Transverse colon (tissue), 3 donors: ENCODE measurements at regions not wholly inside any gene's neighbourhood (a gene's known extent, or its start where the extent isn't known, plus 50 kb on each side); places are given as distances from the start of the nearest gene placed in this dataset.

ENCODE experiments used
- EP300 ChIP-seq: sonication (generic); formaldehyde crosslinking; IDR thresholded peaks from one replicate; pipeline ENCODE4 v1.6.1; 2017; ENCODE audit warnings: antibody characterized with exemption, low read depth
- POLR2A ChIP-seq: fragments of 450-650 bp; IDR thresholded peaks from one replicate; pipeline ENCODE4 v1.6.1; 2016; ENCODE audit warnings: antibody characterized with exemption, mild to moderate bottlenecking, moderate library complexity
- TF ChIP-seq, protein P1 (sequence below), 5 experiments: fragments of 200-600 bp in 3 of 5; fragments of 450-650 bp in 2 of 5; sonication (generic) in 3 of 5; IDR thresholded peaks; 1 replicate in 2 of 5; 2 replicates in 3 of 5; pipeline ENCODE4 v1.5.1; 2016 to 2017; ENCODE audit warnings: antibody characterized with exemption in 5 of 5, inconsistent platforms in 3 of 5, mild to moderate bottlenecking in 2 of 5, moderate library complexity in 1 of 5

DNA sequence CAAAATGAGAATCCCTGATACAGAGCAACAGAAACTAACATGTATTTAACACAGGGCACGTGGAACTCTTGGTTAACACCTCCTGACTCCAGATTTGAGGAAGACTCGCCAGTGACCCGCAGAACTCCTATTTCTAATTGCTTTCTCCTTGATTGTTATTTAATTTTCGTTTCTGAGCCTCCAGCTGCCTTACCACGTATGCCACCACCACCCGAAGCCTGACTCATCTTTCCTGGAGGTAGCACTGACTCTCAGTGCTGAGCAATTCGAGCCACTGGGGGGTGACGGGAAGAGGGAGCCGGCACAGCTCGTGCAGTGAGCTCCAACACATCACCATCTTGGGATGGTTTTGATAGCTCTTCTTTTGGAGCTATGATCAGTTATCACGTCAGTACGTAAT, 273.9 kb upstream of the MGMT start:
- TF ChIP-seq, protein P1, sequence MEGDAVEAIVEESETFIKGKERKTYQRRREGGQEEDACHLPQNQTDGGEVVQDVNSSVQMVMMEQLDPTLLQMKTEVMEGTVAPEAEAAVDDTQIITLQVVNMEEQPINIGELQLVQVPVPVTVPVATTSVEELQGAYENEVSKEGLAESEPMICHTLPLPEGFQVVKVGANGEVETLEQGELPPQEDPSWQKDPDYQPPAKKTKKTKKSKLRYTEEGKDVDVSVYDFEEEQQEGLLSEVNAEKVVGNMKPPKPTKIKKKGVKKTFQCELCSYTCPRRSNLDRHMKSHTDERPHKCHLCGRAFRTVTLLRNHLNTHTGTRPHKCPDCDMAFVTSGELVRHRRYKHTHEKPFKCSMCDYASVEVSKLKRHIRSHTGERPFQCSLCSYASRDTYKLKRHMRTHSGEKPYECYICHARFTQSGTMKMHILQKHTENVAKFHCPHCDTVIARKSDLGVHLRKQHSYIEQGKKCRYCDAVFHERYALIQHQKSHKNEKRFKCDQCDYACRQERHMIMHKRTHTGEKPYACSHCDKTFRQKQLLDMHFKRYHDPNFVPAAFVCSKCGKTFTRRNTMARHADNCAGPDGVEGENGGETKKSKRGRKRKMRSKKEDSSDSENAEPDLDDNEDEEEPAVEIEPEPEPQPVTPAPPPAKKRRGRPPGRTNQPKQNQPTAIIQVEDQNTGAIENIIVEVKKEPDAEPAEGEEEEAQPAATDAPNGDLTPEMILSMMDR (IDR thresholded peaks at IDR 0.05), result no peak
- TF ChIP-seq POLR2A, result no peak
- TF ChIP-seq EP300, result no peak
